AG04450 (cell line): ENCODE measurements at regions not wholly inside any gene's neighbourhood (a gene's known extent, or its start where the extent isn't known, plus 50 kb on each side); places are given as distances from the start of the nearest gene placed in this dataset.

Experiments
- CTCF ChIA-PET: fragments of 300-600, 350-600 bp; formaldehyde crosslinking; extraction: SDS; loops from one replicate; lab custom pipeline; 2022; ENCODE audit warnings: antibody characterized with exemption, inconsistent platforms; lab: Charles Lee
- POLR2A ChIA-PET: fragments of 350-600 bp; formaldehyde crosslinking; extraction: SDS; loops from one replicate; lab custom pipeline; 2021; ENCODE audit warnings: antibody characterized with exemption, inconsistent platforms; lab: Yijun Ruan, JAX
- DNase-seq: peaks from one replicate; pipeline ENCODE4 v3.0.0-alpha.2; 2011; ENCODE audit warnings: low read depth, low spot score
- H3K27ac ChIP-seq: one replicate; pipeline ENCODE4 v1.5.1; 2012; ENCODE audit warnings: low read depth, low read length, control low read depth
- H3K27me3 ChIP-seq: one replicate; pipeline ENCODE4 v1.6.0; 2012; ENCODE audit warnings: low read length; ENCODE audit not compliant: control insufficient read depth, insufficient read depth
- H3K4me3 ChIP-seq: 2 replicates; pipeline ENCODE4 v1.5.1; 2011; ENCODE audit warnings: mild to moderate bottlenecking, low read depth, low read length, control low read depth
- H3K9me3 ChIP-seq: 2 replicates; pipeline ENCODE4 v1.5.1; 2012; ENCODE audit warnings: low read length; ENCODE audit not compliant: control insufficient read depth, insufficient read depth
- TF ChIP-seq, protein P1 (sequence below): IDR thresholded peaks from 2 replicates; pipeline ENCODE4 v1.5.1; 2011; ENCODE audit warnings: low read depth, low read length, control low read depth, inconsistent platforms

DNA sequence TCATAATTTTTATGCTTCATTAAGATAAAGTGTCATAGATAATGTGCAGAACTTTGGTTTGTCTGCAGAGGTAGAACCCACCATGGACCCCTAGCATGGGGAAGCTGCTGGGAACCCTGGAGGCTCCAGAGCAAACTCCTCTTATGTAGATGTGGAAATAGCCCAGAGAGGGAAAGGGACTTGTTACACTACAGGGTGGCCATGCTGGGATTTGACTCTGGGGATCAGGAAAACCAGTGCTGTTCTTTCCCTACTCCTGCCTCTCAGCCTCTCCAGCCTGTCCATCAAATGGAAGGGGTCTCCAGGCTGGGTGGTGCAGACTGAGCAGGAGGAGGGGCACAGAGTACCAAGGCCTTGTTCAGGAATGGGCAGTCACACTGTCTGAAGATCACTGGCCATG lies 54.2 kb downstream of the MSX1 start:
- H3K27ac ChIP-seq = no peak overlapping the region
- POLR2A ChIA-PET = no interaction called here
- no peaks in the 10 kb centered on the region for H3K27me3 ChIP-seq
- no peak for DNase-seq
- H3K4me3 ChIP-seq = no peak overlapping the region
- TF ChIP-seq, protein P1, sequence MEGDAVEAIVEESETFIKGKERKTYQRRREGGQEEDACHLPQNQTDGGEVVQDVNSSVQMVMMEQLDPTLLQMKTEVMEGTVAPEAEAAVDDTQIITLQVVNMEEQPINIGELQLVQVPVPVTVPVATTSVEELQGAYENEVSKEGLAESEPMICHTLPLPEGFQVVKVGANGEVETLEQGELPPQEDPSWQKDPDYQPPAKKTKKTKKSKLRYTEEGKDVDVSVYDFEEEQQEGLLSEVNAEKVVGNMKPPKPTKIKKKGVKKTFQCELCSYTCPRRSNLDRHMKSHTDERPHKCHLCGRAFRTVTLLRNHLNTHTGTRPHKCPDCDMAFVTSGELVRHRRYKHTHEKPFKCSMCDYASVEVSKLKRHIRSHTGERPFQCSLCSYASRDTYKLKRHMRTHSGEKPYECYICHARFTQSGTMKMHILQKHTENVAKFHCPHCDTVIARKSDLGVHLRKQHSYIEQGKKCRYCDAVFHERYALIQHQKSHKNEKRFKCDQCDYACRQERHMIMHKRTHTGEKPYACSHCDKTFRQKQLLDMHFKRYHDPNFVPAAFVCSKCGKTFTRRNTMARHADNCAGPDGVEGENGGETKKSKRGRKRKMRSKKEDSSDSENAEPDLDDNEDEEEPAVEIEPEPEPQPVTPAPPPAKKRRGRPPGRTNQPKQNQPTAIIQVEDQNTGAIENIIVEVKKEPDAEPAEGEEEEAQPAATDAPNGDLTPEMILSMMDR = no peak
- CTCF ChIA-PET = no interaction called here
- H3K9me3 ChIP-seq = no peaks in the 10 kb centered on the region

DNA sequence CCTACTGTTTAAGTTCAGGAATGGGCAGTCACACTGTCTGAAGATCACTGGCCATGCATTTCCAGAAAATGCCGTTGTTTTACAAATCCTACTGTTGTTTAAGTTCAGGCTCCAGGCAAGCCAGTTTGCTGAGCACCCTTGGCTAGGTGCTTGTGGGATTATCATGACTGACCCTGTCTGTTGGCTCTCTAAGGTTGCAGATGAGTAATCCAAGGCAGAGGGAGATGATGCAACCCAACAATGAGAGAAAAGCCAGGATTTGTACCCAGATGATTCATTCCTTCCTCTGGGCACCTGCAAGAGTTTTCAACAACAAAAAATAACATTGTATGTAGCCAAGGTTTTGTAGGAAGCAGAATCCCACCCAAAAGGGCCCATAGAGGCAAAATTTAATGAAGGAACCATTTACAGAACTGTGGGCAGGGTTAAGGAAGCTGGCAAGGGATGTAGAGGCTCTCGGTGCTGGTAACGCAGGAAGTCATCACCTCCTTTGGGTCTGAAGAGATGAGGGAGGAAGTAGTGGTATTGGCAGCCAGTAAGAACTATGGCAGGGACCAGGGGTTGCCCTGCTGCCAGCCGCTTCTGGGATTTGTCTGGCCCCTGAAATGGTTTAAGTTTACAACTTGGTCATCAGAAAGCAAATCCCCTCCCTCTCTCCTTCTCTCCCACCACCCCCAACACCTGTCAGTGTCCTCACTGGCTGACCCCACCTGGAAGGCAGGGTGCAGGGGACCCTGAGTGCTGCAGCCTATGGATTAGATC lies 54.8 kb downstream of the MSX1 start:
- Histone ChIP-seq H3K9me3 (no peaks in the 10 kb centered on the region), H3K27ac (no peak overlapping the region), H3K27me3 (no peaks in the 10 kb centered on the region), H3K4me3 (no peak overlapping the region)
- no peak for DNase-seq
- ChIA-PET POLR2A (no interaction called here), CTCF (no interaction called here)
- TF ChIP-seq, protein P1 = no peak

DNA sequence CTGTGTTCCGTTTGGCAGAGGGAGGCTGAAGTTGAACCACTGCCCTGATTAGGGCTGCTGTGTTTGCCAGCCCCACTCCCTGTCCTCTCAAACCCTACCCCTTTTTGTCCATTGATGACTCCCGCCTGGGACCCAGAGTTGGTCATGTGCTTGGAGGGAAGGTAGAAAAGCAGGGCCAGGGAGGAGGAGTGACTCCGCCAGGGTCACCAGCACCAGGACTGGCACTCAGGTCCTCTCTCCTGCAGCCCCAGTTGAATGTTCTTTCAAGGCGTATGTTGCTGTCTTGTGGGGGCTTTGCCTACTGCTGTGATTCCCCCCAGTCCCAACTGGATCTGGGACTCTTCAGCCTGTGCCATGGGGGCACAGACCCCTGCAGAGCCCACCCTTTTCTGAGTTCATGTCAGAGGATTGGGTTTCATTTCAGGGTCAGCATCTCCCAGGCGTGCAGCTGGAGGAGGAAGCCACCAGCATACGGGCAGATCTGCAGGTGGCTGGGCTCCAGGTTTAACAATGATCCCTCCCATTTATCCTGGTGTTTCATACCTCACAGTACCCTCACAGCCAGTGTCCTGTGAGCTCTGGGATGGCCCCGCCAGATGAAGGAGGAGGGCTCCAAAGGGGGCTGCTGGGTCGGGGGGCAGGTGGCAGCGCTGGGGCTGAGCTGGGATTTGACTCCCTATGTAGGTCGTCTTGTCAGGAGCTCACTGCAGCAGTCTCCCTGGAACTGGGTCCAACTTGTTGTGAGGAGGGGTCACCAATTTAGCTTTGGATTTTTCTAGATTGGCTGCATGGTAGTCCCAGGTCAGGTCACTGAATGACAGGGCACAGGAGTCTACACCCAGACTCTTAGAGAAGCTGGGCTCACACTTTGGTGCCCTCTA lies 55.7 kb downstream of the MSX1 start:
- Histone ChIP-seq H3K9me3 (no peaks in the 10 kb centered on the region), H3K27ac (no peak overlapping the region), H3K27me3 (no peaks in the 10 kb centered on the region), H3K4me3 (no peak overlapping the region)
- ChIA-PET CTCF (no interaction called here), POLR2A (no interaction called here)
- TF ChIP-seq, protein P1 = no peak
- no peak for DNase-seq

DNA sequence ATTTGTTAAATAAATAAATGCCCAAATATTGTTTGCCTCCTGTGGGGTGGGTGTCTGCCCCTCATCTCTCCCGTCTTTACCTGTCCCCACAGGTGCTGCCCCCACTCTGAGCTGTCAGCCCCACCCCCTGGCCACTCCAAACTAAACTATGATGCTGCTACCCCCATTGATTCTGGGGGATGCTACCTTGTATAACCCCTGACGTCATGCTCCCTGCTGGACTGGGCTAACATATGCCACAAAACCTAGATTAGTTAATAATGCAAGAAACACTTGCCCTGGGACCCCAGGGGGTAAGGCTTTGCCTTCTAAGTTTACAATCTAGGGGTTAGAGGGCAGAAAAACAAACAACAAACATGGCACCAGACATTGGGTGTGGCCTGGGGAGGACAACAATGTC lies 58.6 kb downstream of the MSX1 start:
- CTCF ChIA-PET = no interaction called here
- TF ChIP-seq, protein P1 = no peak
- POLR2A ChIA-PET = no interaction called here
- Histone ChIP-seq H3K27me3 (no peaks in the 10 kb centered on the region), H3K4me3 (no peak overlapping the region), H3K27ac (no peak overlapping the region), H3K9me3 (no peaks in the 10 kb centered on the region)
- no peak for DNase-seq

DNA sequence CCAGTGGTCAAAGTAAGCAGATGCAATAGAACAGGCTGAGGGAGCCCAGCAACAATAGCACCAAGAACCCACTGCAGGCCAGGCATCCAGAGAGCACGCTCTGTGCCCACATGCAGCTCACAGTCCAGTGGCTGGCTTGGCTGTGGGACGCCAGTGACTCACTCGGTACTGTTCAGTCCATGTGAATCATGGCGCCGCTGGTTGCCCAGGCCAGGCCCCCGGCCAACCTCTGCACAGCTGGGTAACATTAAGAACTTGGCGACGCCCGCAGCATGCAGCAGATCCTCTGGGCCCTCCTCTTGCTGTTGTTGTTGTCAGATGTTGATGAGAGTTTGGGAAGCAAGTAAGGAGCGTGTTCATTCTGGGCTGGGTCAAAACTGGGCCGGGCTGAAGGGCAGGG lies 60.5 kb downstream of the MSX1 start:
- TF ChIP-seq, protein P1 = no peak
- ChIA-PET CTCF (no interaction called here), POLR2A (no interaction called here)
- DNase-seq = no peak
- Histone ChIP-seq H3K27me3 (no peaks in the 10 kb centered on the region), H3K9me3 (no peaks in the 10 kb centered on the region), H3K27ac (no peak overlapping the region), H3K4me3 (no peak overlapping the region)
